ENCODE measurements at regions not wholly inside any gene's neighbourhood (a gene's known extent, or its start where the extent isn't known, plus 50 kb on each side); places are given as distances from the start of the nearest gene placed in this dataset.
"Not testable (repeated sequence)": the region's sequence is repeated elsewhere in the genome, so short reads cannot be mapped to it uniquely, and the experiment has no call there.

DNA sequence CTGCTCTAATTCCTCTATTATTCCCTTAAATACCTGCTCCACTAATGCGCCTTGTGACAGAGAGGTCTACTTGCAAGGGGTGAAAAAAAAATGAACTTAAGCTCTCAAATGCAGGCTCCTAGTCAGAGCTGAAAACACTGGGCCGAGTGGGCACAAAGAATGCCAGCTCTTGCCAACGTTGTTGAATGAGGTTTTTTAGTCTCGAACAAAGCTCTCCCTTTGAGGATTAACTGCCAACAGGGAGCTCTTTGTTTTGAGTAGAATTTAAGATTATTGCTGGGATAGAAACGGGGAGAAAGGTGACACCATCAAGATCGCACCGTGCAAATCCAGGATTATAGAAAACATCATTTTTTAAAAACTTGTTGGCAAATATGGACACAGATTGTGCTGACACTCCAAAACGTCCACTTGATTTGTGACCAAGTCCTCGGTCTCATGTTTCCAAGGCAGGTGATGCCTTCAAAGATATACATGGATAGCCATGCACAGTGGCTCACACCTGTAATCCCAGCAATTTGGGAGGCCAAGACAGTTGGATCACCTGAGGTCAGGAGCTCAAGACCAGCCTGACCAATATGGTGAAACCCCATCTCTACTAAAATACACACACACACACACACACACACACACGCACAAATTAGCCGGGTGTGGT, 163.2 kb downstream of the BMP7 start:
- peaks cover 3% of the 10 kb centered on the region; the same call in 1 of the 2 replicates for H3K27me3 ChIP-seq (ENCODE audit: control insufficient read depth, insufficient read depth, low read length)

DNA sequence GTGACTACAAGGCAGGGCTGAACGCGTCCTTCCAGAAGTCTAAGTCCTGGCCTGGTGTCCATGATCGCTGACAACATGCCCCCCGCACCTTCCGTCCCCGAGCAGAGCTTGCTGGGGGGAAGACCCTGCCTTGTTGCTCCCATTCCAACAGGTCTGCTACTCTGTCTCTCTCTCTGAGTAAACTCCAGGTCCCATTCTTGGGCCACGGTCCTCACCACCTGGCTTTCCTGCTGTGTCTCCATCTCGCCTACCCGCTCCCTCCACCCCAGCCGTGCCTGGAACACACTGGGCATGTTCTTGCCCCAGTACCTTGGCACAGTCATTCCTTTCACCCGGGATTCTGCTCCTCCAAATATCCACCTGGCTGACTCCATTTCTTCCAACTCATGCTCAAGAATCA, 162.3 kb downstream of the BMP7 start:
- Histone ChIP-seq H3K9me3 (ENCODE audit: control insufficient read depth, insufficient read depth, low read depth, low read length) (peaks cover 9% of the 10 kb centered on the region; the same call in 1 of the 2 replicates), H3K27me3 (ENCODE audit: control insufficient read depth, insufficient read depth, low read length) (peaks cover 3% of the 10 kb centered on the region; the same call in 1 of the 2 replicates), H3K36me3 (ENCODE audit: control insufficient read depth, insufficient read depth, low read length) (no peaks in the 10 kb centered on the region), H3K9ac (ENCODE audit: low read length) (no peak overlapping the region), H3K4me1 (ENCODE audit: control insufficient read depth, insufficient read depth, low read length) (no peaks in the 10 kb centered on the region), H3K27ac (ENCODE audit: low read depth, low read length) (no peak overlapping the region), H3K4me3 (ENCODE audit: low read depth, low read length) (no peak overlapping the region)

More for the DNA sequence above, 163.2 kb downstream of the BMP7 start:
- Histone ChIP-seq H3K4me1 (ENCODE audit: control insufficient read depth, insufficient read depth, low read length) (no peaks in the 10 kb centered on the region), H3K36me3 (ENCODE audit: control insufficient read depth, insufficient read depth, low read length) (no peaks in the 10 kb centered on the region), H3K27ac (ENCODE audit: low read depth, low read length) (no peak overlapping the region), H3K9ac (ENCODE audit: low read length) (no peak overlapping the region), H3K4me3 (ENCODE audit: low read depth, low read length) (no peak overlapping the region), H3K9me3 (ENCODE audit: control insufficient read depth, insufficient read depth, low read depth, low read length) (peaks cover 9% of the 10 kb centered on the region; the same call in 1 of the 2 replicates)

DNA sequence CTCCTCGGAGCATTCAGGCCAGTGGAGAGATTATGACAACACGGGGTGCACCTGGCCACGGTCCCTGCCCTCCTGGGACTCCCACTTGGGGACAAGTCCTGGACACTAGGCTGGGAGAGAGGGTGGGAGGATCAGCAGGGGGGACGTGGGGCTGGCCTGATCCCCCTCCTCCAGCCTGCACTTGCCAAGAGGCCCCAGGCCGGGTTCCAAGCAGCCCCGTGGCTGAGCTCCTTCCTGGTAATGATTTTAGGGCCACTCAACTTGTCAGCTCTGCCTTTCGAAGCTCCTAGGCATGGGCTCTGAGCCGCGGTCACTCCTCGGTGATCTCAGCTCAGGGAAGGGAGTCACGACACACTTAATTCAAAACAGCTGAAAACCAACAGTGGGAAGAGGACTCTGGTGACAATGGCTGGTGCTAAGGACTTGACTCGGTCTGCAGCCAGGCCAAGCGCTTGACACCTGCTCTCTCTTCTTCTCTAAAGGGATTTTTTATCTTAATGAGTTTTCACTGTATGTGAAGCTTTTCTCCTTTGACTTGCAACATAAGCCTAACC, 161.7 kb downstream of the BMP7 start:
- H3K9me3 ChIP-seq (ENCODE audit: control insufficient read depth, insufficient read depth, low read depth, low read length) = peaks cover 9% of the 10 kb centered on the region; the same call in 1 of the 2 replicates
- peaks cover 3% of the 10 kb centered on the region; the same call in 1 of the 2 replicates for H3K27me3 ChIP-seq (ENCODE audit: control insufficient read depth, insufficient read depth, low read length)
- no peak overlapping the region for H3K4me3 ChIP-seq (ENCODE audit: low read depth, low read length)
- no peaks in the 10 kb centered on the region for H3K36me3 ChIP-seq (ENCODE audit: control insufficient read depth, insufficient read depth, low read length)
- no peaks in the 10 kb centered on the region for H3K4me1 ChIP-seq (ENCODE audit: control insufficient read depth, insufficient read depth, low read length)
- no peak overlapping the region for H3K9ac ChIP-seq (ENCODE audit: low read length)
- no peak overlapping the region for H3K27ac ChIP-seq (ENCODE audit: low read depth, low read length)

DNA sequence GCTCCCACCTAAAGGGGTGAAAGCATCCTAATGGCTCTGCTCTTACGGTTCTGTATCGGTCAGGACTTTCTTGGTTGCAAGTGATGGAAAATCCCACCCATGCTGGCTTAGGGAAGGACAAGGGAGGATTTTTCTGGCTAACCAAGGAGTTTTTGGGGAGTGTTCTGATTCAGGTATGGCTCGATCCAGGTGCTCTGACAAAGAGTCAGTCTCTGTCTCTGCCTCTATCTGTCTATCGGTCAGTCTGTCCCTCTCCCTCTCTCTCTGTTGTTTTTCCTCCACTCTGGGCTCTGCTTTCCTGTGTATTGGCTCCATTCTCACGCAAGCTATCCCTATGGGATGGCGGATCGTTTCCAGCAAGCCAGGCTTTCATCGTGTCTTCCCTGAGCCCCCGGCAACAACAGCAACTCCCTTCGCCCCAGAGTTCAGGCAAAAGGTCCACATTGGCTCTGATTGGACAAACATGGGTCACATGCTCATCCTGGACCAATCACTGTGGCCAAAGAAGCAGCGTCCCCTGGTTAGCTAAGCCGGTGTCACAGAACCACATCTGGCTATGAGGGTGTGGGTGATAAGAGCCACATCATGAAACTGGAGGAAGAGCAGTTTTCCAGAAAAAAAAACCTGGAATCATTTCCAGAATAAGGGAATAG, 160.3 kb downstream of the BMP7 start:
- no peaks in the 10 kb centered on the region for H3K27me3 ChIP-seq (ENCODE audit: control insufficient read depth, insufficient read depth, low read length)
- H3K36me3 ChIP-seq (ENCODE audit: control insufficient read depth, insufficient read depth, low read length) = no peaks in the 10 kb centered on the region
- no peak overlapping the region for H3K4me3 ChIP-seq (ENCODE audit: low read depth, low read length)
- H3K27ac ChIP-seq (ENCODE audit: low read depth, low read length) = no peak overlapping the region
- no peaks in the 10 kb centered on the region for H3K4me1 ChIP-seq (ENCODE audit: control insufficient read depth, insufficient read depth, low read length)
- H3K9ac ChIP-seq (ENCODE audit: low read length) = no peak overlapping the region
- H3K9me3 ChIP-seq (ENCODE audit: control insufficient read depth, insufficient read depth, low read depth, low read length) = no peaks in the 10 kb centered on the region

DNA sequence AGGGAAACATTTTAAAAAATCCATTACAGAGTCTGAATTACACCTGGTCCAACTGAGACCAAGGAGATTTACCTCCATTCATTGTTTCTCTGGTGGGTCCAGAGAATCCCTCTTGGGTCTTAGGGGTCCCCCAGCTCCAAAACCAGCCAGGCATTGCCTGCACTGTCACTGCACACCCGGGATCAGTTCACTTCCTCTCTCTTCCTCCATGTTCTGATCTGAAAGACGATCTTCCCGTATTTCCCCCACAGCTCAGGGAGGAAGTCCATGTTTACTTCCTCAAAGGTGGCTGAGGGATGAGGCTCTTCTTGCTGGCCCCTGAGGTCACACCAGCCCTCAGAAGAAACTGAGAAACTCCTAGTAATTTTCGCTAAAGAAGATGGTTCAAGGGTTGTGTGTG, 159.7 kb downstream of the BMP7 start:
- Histone ChIP-seq H3K4me3 (ENCODE audit: low read depth, low read length) (no peak overlapping the region), H3K9ac (ENCODE audit: low read length) (no peak overlapping the region), H3K9me3 (ENCODE audit: control insufficient read depth, insufficient read depth, low read depth, low read length) (no peaks in the 10 kb centered on the region), H3K27ac (ENCODE audit: low read depth, low read length) (no peak overlapping the region), H3K4me1 (ENCODE audit: control insufficient read depth, insufficient read depth, low read length) (no peaks in the 10 kb centered on the region), H3K27me3 (ENCODE audit: control insufficient read depth, insufficient read depth, low read length) (no peaks in the 10 kb centered on the region), H3K36me3 (ENCODE audit: control insufficient read depth, insufficient read depth, low read length) (no peaks in the 10 kb centered on the region)

DNA sequence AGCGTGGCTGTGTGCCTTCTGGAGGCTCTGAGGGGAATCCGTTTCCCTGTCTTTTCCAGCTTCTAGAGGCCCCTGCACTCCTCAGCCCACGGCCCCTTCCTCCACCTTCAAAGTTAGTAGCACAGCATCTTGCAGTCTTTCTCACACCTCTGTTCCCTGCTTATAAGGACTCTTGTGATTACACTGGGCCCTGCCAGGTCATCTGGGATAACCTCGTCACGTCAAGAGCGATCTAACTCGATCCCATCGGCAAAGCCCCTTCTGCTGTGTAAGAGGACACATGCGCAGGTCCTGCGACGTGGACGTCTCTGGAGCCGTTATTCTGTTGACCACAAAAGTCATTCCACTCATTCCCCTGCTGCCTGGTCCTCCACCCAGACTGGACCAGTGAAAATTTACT, 159.2 kb downstream of the BMP7 start:
- Histone ChIP-seq H3K4me1 (ENCODE audit: control insufficient read depth, insufficient read depth, low read length) (no peaks in the 10 kb centered on the region), H3K4me3 (ENCODE audit: low read depth, low read length) (no peak overlapping the region), H3K27ac (ENCODE audit: low read depth, low read length) (no peak overlapping the region), H3K36me3 (ENCODE audit: control insufficient read depth, insufficient read depth, low read length) (no peaks in the 10 kb centered on the region), H3K9ac (ENCODE audit: low read length) (no peak overlapping the region), H3K9me3 (ENCODE audit: control insufficient read depth, insufficient read depth, low read depth, low read length) (no peaks in the 10 kb centered on the region), H3K27me3 (ENCODE audit: control insufficient read depth, insufficient read depth, low read length) (no peaks in the 10 kb centered on the region)

DNA sequence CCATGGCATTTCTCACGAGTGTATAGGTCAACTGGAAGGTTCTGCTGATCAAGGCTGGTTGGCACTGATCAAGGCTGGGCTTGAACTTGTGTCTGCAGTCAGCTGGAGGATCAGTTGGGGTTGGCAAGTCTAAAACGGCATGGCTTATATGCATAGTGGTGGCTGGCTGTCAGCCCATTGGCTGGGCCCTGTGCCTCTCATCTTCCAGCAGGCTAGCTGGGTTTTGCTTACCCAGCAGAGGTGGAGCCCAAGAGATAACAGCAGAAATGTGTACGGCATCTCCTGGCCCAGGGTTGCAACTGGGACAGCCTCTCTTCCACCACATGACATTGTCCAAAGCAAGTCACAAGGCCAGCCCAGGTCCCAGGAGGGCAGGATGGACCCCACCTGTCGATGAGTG, 158.2 kb downstream of the BMP7 start:
- no peaks in the 10 kb centered on the region for H3K27me3 ChIP-seq (ENCODE audit: control insufficient read depth, insufficient read depth, low read length)
- H3K27ac ChIP-seq (ENCODE audit: low read depth, low read length) = no peak overlapping the region
- H3K4me1 ChIP-seq (ENCODE audit: control insufficient read depth, insufficient read depth, low read length) = no peaks in the 10 kb centered on the region
- H3K36me3 ChIP-seq (ENCODE audit: control insufficient read depth, insufficient read depth, low read length) = no peaks in the 10 kb centered on the region
- H3K9ac ChIP-seq (ENCODE audit: low read length) = no peak overlapping the region
- no peak overlapping the region for H3K4me3 ChIP-seq (ENCODE audit: low read depth, low read length)
- no peaks in the 10 kb centered on the region for H3K9me3 ChIP-seq (ENCODE audit: control insufficient read depth, insufficient read depth, low read depth, low read length)

DNA sequence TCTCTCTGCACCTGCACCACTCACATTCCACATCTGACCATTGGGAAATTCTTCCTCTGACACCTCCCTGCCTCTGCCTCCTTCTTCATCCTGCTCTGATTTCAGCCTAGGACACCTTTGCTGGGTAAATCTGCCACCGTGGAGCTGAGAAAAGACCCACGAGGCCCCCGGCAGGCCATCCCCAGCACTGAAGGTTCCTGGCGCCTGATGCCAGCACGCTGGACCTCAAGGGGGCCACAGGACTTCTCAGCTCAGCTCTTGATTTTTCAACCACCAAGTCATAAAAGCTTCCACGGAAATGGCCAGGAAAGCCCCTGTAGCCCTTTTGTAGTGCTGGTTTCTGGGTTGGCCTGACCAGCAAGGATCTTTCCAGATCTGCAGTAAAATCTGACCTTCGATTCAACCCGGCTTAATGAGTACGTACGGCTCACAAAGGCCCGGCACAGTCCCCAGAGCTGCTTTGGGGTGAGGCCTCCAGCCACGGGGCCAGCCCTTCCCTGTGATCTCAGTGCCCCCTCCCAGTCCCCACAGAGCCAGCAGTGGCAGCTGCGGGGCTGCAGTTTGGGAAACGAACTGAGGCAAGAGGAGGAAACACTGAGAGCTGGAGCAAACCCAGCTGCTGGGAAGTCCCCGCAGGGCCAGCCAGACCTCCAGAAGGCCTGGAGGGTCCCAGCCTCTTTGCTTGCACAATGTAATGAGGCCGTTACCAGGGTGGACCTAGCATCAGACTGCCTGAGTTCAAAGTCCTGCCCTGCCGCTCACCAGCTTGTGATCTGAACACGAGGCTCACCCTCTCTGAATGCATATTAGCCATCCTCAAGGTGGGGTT, 157.5 kb downstream of the BMP7 start:
- Histone ChIP-seq H3K36me3 (ENCODE audit: control insufficient read depth, insufficient read depth, low read length) (no peaks in the 10 kb centered on the region), H3K27me3 (ENCODE audit: control insufficient read depth, insufficient read depth, low read length) (no peaks in the 10 kb centered on the region), H3K9ac (ENCODE audit: low read length) (no peak overlapping the region), H3K4me3 (ENCODE audit: low read depth, low read length) (no peak overlapping the region), H3K27ac (ENCODE audit: low read depth, low read length) (no peak overlapping the region), H3K4me1 (ENCODE audit: control insufficient read depth, insufficient read depth, low read length) (no peaks in the 10 kb centered on the region), H3K9me3 (ENCODE audit: control insufficient read depth, insufficient read depth, low read depth, low read length) (no peaks in the 10 kb centered on the region)

DNA sequence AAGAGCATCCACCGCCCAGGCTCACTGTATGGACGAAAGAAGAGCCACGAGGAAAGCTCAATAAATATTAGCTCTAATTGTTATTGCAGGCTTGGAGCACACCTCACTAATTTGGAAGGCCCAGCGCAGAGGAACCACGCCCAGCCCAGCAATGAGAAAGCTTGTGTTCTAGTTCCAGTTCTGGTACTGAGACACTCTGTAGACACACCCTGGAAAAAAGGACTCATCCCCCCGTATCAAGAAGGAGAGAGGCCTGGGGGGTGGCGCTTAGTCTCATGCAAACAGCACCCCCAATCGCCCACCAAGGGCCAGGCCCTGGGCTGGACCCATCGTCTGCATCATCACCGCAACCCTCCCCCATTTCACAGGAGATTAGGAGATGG, 156.9 kb downstream of the BMP7 start:
- no peaks in the 10 kb centered on the region for H3K4me1 ChIP-seq (ENCODE audit: control insufficient read depth, insufficient read depth, low read length)
- no peak overlapping the region for H3K27ac ChIP-seq (ENCODE audit: low read depth, low read length)
- H3K4me3 ChIP-seq (ENCODE audit: low read depth, low read length) = no peak overlapping the region
- no peaks in the 10 kb centered on the region for H3K36me3 ChIP-seq (ENCODE audit: control insufficient read depth, insufficient read depth, low read length)
- no peak overlapping the region for H3K9ac ChIP-seq (ENCODE audit: low read length)
- H3K27me3 ChIP-seq (ENCODE audit: control insufficient read depth, insufficient read depth, low read length) = no peaks in the 10 kb centered on the region
- no peaks in the 10 kb centered on the region for H3K9me3 ChIP-seq (ENCODE audit: control insufficient read depth, insufficient read depth, low read depth, low read length)

DNA sequence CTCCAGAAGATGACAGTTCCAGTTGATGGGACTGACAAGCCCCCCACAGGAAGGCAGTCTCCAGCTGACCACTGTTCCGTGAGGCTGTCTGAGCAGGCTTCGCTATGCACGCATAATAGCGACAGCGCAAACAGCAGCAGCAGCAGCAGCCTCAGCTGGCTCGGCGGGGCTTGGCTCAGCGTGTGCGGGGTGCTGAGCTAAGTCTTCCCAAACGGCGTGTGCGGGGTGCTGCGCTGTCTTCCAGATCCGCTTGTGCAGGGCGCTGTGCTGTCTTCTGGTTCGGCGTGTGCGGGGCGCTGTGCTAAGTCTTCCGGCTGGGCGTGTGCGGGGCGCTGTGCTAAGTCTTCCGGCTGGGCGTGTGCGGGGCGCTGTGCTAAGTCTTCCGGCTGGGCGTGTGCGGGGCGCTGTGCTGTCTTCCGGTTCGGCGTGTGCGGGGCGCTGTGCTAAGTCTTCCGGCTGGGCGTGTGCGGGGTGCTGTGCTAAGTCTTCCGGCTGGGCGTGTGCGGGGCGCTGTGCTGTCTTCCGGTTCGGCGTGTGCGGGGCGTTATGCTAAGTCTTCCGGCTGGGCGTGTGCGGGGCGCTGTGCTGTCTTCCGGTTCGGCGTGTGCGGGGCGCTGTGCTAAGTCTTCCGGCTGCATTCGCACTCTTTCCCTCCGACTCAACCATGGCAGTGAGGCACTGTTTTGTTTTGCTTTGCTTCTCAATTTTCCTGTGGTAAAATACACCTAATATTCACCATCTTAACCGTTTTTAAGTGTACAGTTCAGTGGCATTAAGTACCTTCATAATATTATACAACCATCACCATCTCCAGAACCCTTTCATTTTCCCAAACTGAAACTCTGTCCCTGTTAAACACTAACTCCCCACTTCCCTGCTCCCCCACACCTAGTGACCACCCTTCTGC, 156.1 kb downstream of the BMP7 start:
- H3K27ac ChIP-seq (ENCODE audit: low read depth, low read length); H3K9ac ChIP-seq (ENCODE audit: low read length); H3K9me3 ChIP-seq (ENCODE audit: control insufficient read depth, insufficient read depth, low read depth, low read length); H3K4me1 ChIP-seq (ENCODE audit: control insufficient read depth, insufficient read depth, low read length); H3K36me3 ChIP-seq (ENCODE audit: control insufficient read depth, insufficient read depth, low read length); H3K27me3 ChIP-seq (ENCODE audit: control insufficient read depth, insufficient read depth, low read length); H3K4me3 ChIP-seq (ENCODE audit: low read depth, low read length): not testable (repeated sequence)

Data from HUES6 (cell line).